Thyroid gland (tissue), 4 donors: ENCODE measurements at regions not wholly inside any gene's neighbourhood (a gene's known extent, or its start where the extent isn't known, plus 50 kb on each side); places are given as distances from the start of the nearest gene placed in this dataset.

Experiments
- DNase-seq, 2 donors: peaks; one replicate each; pipeline ENCODE4 v3.0.0-alpha.2; 2019
- H3K27ac ChIP-seq, 3 donors: fragments of 200-600 bp; sonication (generic); 1 replicate in 2 of 3; 2 replicates in 1 of 3; pipeline ENCODE4 v1.5.1; 2016 to 2019; ENCODE audit warnings: mild to moderate bottlenecking in 1 of 3, moderate library complexity in 1 of 3
- H3K27me3 ChIP-seq: fragments of 200-600 bp; sonication (generic); one replicate; pipeline ENCODE4 v1.5.1; 2019
- H3K36me3 ChIP-seq, 2 donors: fragments of 200-600 bp; sonication (generic); one replicate each; pipeline ENCODE4 v1.5.1; 2016 to 2019
- H3K4me1 ChIP-seq, 2 donors: fragments of 200-600 bp; sonication (generic); one replicate each; pipeline ENCODE4 v1.5.1; 2017 to 2019
- H3K4me3 ChIP-seq, 3 donors: fragments of 200-600 bp; sonication (generic); replicated peaks in 1 of 3; 1 replicate in 2 of 3; 2 replicates in 1 of 3; pipeline ENCODE4 v1.5.1; 2016; ENCODE audit warnings: mild to moderate bottlenecking in 1 of 3
- H3K9me3 ChIP-seq: fragments of 200-600 bp; sonication (generic); one replicate; pipeline ENCODE4 v1.5.1; 2017
- CTCF ChIP-seq, 6 experiments: fragments of 200-600 bp in 3 of 6; fragments of 450-650 bp in 3 of 6; sonication (generic) in 3 of 6; IDR thresholded peaks; one replicate each; pipeline ENCODE4 v1.5.1; 2016 to 2019; ENCODE audit warnings: antibody characterized with exemption in 6 of 6, mild to moderate bottlenecking in 2 of 6, inconsistent platforms in 1 of 6, moderate library complexity in 1 of 6
- POLR2A ChIP-seq, 2 donors: fragments of 450-650 bp; IDR thresholded peaks; one replicate each; pipeline ENCODE4 v1.6.1; 2017; ENCODE audit warnings: antibody characterized with exemption in 2 of 2, mild to moderate bottlenecking in 2 of 2, moderate library complexity in 1 of 2
- WGBS, 2 donors: methylation state at CpG; one replicate each; pipeline ENCODE4 v1.1.5; 2017; 5-methylcytosine and 5-hydroxymethylcytosine counted together
- intact Hi-C: fragments of 100-400 bp; cut with DNase I; formaldehyde crosslinking; loops from one replicate; pipeline ENCODE4 v1.15.1; 2023

DNA sequence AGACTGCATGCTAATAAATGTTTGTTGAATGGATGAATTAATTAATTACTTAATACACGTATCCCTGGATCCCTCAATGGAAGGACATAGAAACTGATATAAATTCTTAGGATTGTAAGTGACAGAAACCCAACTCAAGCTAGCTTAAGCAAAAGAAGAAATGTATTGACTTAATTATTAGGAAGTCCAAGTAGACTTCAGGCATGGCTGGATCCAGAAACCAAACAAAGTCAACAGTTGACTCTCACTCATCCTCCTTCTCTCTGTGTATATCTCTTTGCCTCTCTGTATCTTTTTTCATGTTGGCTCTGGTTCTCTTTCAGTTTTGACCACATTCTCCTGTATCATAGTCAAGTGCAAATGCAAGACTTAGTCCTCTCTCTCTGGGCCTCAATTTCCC is 82.0 kb upstream of the CTNNBL1 start:
- no peaks in the 10 kb centered on the region for H3K9me3 ChIP-seq
- 81 to 89% methylated on average over 1 of the region's 1 CpG for WGBS, 2 donors
- intact Hi-C loops: no loop called here
- no peak overlapping the region for H3K27ac ChIP-seq
- H3K27me3 ChIP-seq: no peaks in the 10 kb centered on the region
- DNase-seq: no peak
- TF ChIP-seq POLR2A (IDR thresholded peaks at IDR 0.05): no peak
- no peak for TF ChIP-seq CTCF (IDR thresholded peaks at IDR 0.05)
- no peaks in the 10 kb centered on the region for H3K36me3 ChIP-seq
- H3K4me3 ChIP-seq: no peak overlapping the region
- no peaks in the 10 kb centered on the region for H3K4me1 ChIP-seq

GRCh38 chr20:37611346-37611745 is 82.5 kb upstream of the CTNNBL1 start:
- no peaks in the 10 kb centered on the region for H3K27me3 ChIP-seq
- no peak overlapping the region for H3K27ac ChIP-seq
- TF ChIP-seq POLR2A (IDR thresholded peaks at IDR 0.05) (no peak), CTCF (IDR thresholded peaks at IDR 0.05) (no peak)
- no peaks in the 10 kb centered on the region for H3K9me3 ChIP-seq
- no peaks in the 10 kb centered on the region for H3K4me1 ChIP-seq
- intact Hi-C loops: no loop called here
- DNase-seq: no peak
- 66 to 74% methylated on average over 9 of the region's 9 CpGs for WGBS, 2 donors
- H3K36me3 ChIP-seq: no peaks in the 10 kb centered on the region
- H3K4me3 ChIP-seq: no peak overlapping the region

DNA sequence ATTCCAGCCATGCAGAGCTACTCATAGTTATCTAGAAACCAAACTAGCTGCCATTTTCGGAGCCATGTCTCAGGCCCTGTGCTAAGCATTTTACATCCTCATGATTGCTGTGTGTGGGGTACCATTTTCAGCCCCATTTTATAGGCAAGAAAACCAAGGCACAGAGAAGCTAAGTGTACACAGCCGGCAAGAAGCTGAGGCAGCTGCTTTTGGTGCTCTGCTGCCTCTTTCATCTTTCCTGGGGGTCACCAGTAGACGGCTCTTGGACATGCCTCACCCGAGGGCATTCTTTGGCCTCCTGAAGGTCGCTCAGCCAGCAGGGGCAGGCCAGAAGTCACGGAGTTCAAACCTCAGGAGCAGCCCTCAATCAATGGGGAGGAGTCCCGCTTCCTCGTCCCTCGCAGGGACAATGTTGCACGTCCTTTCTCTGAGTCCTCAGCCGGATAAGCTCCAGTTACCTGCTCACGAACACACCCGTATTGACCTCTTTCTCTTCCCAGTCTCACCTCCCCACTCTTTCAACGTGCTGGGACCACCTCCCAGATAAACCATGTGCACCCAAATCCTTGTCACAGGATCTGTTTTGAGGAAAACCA is 82.6 kb upstream of the BLCAP start:
- Histone ChIP-seq H3K9me3 (no peaks in the 10 kb centered on the region), H3K27ac (no peak overlapping the region), H3K4me1 (no peaks in the 10 kb centered on the region), H3K27me3 (no peaks in the 10 kb centered on the region), H3K36me3 (no peaks in the 10 kb centered on the region), H3K4me3 (no peak overlapping the region)
- intact Hi-C loops: no loop called here
- DNase-seq: no peak
- TF ChIP-seq CTCF (IDR thresholded peaks at IDR 0.05) (no peak), POLR2A (IDR thresholded peaks at IDR 0.05) (no peak)
- 54 to 60% methylated on average over 10 to 14 of the region's 14 CpGs for WGBS, 2 donors

DNA sequence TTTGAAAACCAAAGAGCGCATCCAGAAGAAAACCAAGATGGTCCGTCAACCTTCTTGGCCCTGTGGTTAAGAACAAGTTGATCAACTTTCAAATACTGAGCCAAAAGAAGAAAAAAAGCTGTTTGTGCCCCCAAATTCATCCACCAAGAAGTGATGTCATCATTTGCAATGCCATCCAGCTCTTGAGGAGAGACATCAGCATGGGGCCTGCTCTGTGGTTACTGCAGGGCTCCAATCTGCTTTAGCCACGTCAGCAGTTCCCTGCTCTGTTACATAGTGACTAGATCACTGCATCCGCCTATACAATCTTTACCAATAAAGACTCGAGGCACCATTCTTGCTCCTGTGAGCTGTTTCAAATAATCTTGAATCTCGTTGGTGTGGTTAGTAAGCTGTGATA is 75.0 kb upstream of the BLCAP start:
- H3K36me3 ChIP-seq: no peaks in the 10 kb centered on the region
- TF ChIP-seq CTCF (IDR thresholded peaks at IDR 0.05) (no peak), POLR2A (IDR thresholded peaks at IDR 0.05) (no peak)
- H3K4me3 ChIP-seq: no peak overlapping the region
- H3K4me1 ChIP-seq: no peaks in the 10 kb centered on the region
- DNase-seq: no peak
- no peak overlapping the region for H3K27ac ChIP-seq
- H3K27me3 ChIP-seq: no peaks in the 10 kb centered on the region
- intact Hi-C loops: no loop called here
- H3K9me3 ChIP-seq: no peaks in the 10 kb centered on the region
- 70 to 71% methylated on average over 6 of the region's 6 CpGs for WGBS, 2 donors

DNA sequence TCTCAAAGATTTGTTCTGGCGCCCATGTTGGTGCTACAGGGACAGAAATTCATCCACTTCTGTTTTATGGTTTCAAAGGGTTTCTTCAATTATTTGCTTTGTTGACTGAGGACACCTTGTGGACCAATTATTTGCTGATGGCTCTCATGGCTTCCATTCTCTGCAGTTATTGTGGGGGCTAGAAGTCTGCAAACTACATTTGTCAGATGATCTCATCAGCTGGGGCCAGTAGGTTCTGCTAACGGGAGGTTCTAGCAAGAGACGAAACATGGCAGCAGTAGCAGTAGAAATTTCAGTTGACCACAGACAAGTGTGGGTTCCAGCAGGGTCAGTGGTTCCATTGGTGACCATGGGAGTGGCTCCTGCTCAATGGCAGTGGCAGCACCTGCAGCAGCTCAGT is 72.8 kb upstream of the BLCAP start:
- 62% methylated on average over 3 of the region's 3 CpGs for WGBS, 2 donors
- no peak for DNase-seq
- intact Hi-C loops: no loop called here
- no peaks in the 10 kb centered on the region for H3K27me3 ChIP-seq
- H3K4me1 ChIP-seq: no peaks in the 10 kb centered on the region
- H3K27ac ChIP-seq: no peak overlapping the region
- no peaks in the 10 kb centered on the region for H3K9me3 ChIP-seq
- H3K36me3 ChIP-seq: no peaks in the 10 kb centered on the region
- no peak overlapping the region for H3K4me3 ChIP-seq
- TF ChIP-seq CTCF (IDR thresholded peaks at IDR 0.05) (no peak), POLR2A (IDR thresholded peaks at IDR 0.05) (no peak)
